GM23338 (cell line): ENCODE measurements at regions not wholly inside any gene's neighbourhood (a gene's known extent, or its start where the extent isn't known, plus 50 kb on each side); places are given as distances from the start of the nearest gene placed in this dataset.
A peak's percentile ranks its signal among the peaks of the same experiment; 100 is the strongest.

ENCODE experiments used
- ATAC-seq: fragments of 200-7000 bp; cut with Tn5 transposase; 3 replicates; pipeline ENCODE4 v1.9.1; 2020
- DNase-seq: peaks from one replicate; pipeline ENCODE4 v3.0.0-alpha.2; 2015; ENCODE audit warnings: low spot score
- H2AFZ ChIP-seq: fragments of 200-600 bp; sonication (generic); 2 replicates; pipeline ENCODE4 v1.8.0; 2016; ENCODE audit warnings: antibody characterized with exemption, mild to moderate bottlenecking, moderate library complexity
- H3F3A ChIP-seq: fragments of 200-600 bp; sonication (generic); replicated peaks from 2 replicates; pipeline ENCODE4 v1.8.0; 2017; ENCODE audit warnings: antibody characterized with exemption, mixed run types, low read depth
- H3K27ac ChIP-seq: fragments of 200-600 bp; sonication (generic); 2 replicates; pipeline ENCODE4 v1.6.1; 2016; ENCODE audit warnings: low read depth
- H3K27me3 ChIP-seq: fragments of 200-600 bp; sonication (generic); 2 replicates; pipeline ENCODE4 v1.8.0; 2016; ENCODE audit warnings: mild to moderate bottlenecking, mixed run types, moderate library complexity; ENCODE audit not compliant: insufficient read depth
- H3K36me3 ChIP-seq: fragments of 200-600 bp; sonication (generic); 2 replicates; pipeline ENCODE4 v1.8.0; 2016; ENCODE audit warnings: mild to moderate bottlenecking; ENCODE audit not compliant: insufficient read depth
- H3K4me1 ChIP-seq: fragments of 200-600 bp; sonication (generic); 2 replicates; pipeline ENCODE4 v1.8.0; 2016; ENCODE audit warnings: mild to moderate bottlenecking, moderate library complexity; ENCODE audit not compliant: insufficient read depth
- H3K4me2 ChIP-seq: fragments of 200-600 bp; sonication (generic); 2 replicates; pipeline ENCODE4 v1.7.1; 2017; ENCODE audit warnings: mixed run types
- H3K4me3 ChIP-seq: fragments of 200-600 bp; sonication (generic); 2 replicates; pipeline ENCODE4 v1.6.1; 2016; ENCODE audit warnings: mixed run types
- H3K79me2 ChIP-seq: fragments of 200-600 bp; sonication (generic); replicated peaks from 2 replicates; pipeline ENCODE4 v1.8.0; 2017; ENCODE audit warnings: mild to moderate bottlenecking; ENCODE audit not compliant: insufficient read depth
- H3K9me2 ChIP-seq: fragments of 200-600 bp; sonication (generic); 2 replicates; pipeline ENCODE4 v1.8.0; 2017; ENCODE audit not compliant: insufficient read depth
- H4K20me1 ChIP-seq: fragments of 200-600 bp; sonication (generic); replicated peaks from 2 replicates; pipeline ENCODE4 v1.8.0; 2017; ENCODE audit warnings: mild to moderate bottlenecking; ENCODE audit not compliant: insufficient read depth
- H3K27ac Mint-ChIP-seq: 2 replicates; pipeline ENCODE4 v1.8.0; 2020; ENCODE audit warnings: inconsistent platforms, mild to moderate bottlenecking, moderate library complexity, mixed read lengths
- H3K27me3 Mint-ChIP-seq: 3 replicates; pipeline ENCODE4 v1.8.0; 2022; ENCODE audit warnings: low read depth, mild to moderate bottlenecking, moderate library complexity, mixed read lengths, inconsistent platforms; ENCODE audit not compliant: insufficient read depth, poor library complexity
- H3K36me3 Mint-ChIP-seq: 3 replicates; pipeline ENCODE4 v1.8.0; 2021; ENCODE audit warnings: low read depth, mild to moderate bottlenecking, inconsistent platforms, moderate library complexity, mixed read lengths
- H3K4me1 Mint-ChIP-seq: 3 replicates; pipeline ENCODE4 v1.8.0; 2020; ENCODE audit warnings: mild to moderate bottlenecking, inconsistent platforms, mixed read lengths
- H3K4me3 Mint-ChIP-seq: 3 replicates; pipeline ENCODE4 v1.8.0; 2021; ENCODE audit warnings: moderate library complexity, mild to moderate bottlenecking, inconsistent platforms, mixed read lengths
- H3K9me3 Mint-ChIP-seq: 3 replicates; pipeline ENCODE4 v1.8.0; 2020; ENCODE audit warnings: moderate library complexity, mild to moderate bottlenecking, inconsistent platforms, mixed read lengths
- EZH2phosphoT487 ChIP-seq: fragments of 200-600 bp; sonication (generic); IDR thresholded peaks from one replicate; pipeline ENCODE4 v1.8.1; 2018; ENCODE audit warnings: antibody characterized with exemption; ENCODE audit not compliant: unreplicated experiment
- ZNF331 ChIP-seq: fragments of 250-450 bp; sonication (Bioruptor Pico); IDR thresholded peaks from 2 replicates; pipeline ENCODE4 v1.5.0; 2020; ENCODE audit warnings: low read depth, mild to moderate bottlenecking, moderate library complexity
- TF ChIP-seq, protein P1 (sequence below): IDR thresholded peaks from one replicate; pipeline ENCODE4 v1.6.1; 2018; ENCODE audit warnings: antibody characterized with exemption; ENCODE audit not compliant: unreplicated experiment
- TF ChIP-seq, protein P2 (sequence below): fragments of 250-450 bp; sonication (Bioruptor Pico); IDR thresholded peaks from 2 replicates; pipeline ENCODE4 v1.5.0; 2020; ENCODE audit warnings: mild to moderate bottlenecking, moderate library complexity

DNA sequence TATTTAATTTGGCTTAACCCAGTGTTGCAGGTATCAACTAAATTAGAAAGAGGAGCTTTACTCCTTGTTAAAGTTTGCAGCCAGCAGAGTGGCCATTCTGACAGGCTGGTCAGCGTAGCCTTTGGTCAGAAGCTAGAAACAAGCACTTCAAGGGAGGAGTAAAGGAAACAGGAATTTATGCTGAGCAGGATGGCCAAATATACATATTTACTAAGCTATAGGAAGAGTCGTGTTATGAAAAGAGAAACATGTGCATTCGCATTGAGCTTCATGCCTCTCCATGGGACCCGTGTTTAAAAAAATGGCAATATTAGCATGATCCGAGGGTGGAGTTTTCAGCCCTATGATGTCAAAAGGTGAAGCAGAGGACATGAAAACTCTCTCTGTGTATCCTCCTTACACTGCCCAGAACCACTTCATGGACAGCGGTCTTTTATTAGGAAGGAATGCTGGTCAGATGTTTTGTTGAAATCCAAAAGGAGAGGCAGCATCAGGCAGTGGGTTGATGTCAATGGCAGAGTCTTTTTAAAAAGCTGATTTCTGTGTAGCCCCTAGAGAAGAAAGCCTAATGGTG lies 71.8 kb upstream of the MAPK10 start:
- ATAC-seq (no peak), DNase-seq (no peak)
- no peak overlapping the region for H3K4me3 Mint-ChIP-seq
- Histone ChIP-seq H3K79me2 (no peaks in the 10 kb centered on the region), H2AFZ (no peak overlapping the region), H3K4me2 (no peak overlapping the region), H4K20me1 (no peaks in the 10 kb centered on the region), H3K4me3 (no peak overlapping the region), H3K36me3 (no peaks in the 10 kb centered on the region), H3K4me1 (peaks cover 8% of the 10 kb centered on the region), H3K27ac (no peak overlapping the region), H3K9me2 (peaks cover 14% of the 10 kb centered on the region), H3K27me3 (no peaks in the 10 kb centered on the region), H3F3A (no peaks in the 10 kb centered on the region)
- H3K9me3 Mint-ChIP-seq: no peaks in the 10 kb centered on the region
- peaks cover 2% of the 10 kb centered on the region for H3K27me3 Mint-ChIP-seq
- peaks cover 20% of the 10 kb centered on the region for H3K4me1 Mint-ChIP-seq
- no peaks in the 10 kb centered on the region for H3K36me3 Mint-ChIP-seq
- peak overlapping the region; percentile 66; the same call in 1 of the 2 replicates for H3K27ac Mint-ChIP-seq
- no peak for TF ChIP-seq ZNF331 (CRISPR knock-in tag)
- TF ChIP-seq EZH2phosphoT487: no peak

GRCh38 chr4:86432559-86433134 lies 72.8 kb upstream of the MAPK10 start:
- no peaks in the 10 kb centered on the region for H3K36me3 Mint-ChIP-seq
- no peak overlapping the region for H3K4me3 ChIP-seq
- peaks cover 8% of the 10 kb centered on the region for H3K4me1 ChIP-seq
- no peaks in the 10 kb centered on the region for H3K79me2 ChIP-seq
- H4K20me1 ChIP-seq: no peaks in the 10 kb centered on the region
- H3K27ac ChIP-seq: no peak overlapping the region
- ATAC-seq (peak; percentile 74), DNase-seq (no peak)
- peak overlapping the region; percentile 11; the same call in 1 of the 2 replicates for H3K4me2 ChIP-seq
- peaks cover 4% of the 10 kb centered on the region for H3K27me3 Mint-ChIP-seq
- no peaks in the 10 kb centered on the region for H3F3A ChIP-seq
- H2AFZ ChIP-seq: peak overlapping the region; percentile 68; the same call in 1 of the 2 replicates
- H3K27me3 ChIP-seq: no peaks in the 10 kb centered on the region
- no peaks in the 10 kb centered on the region for H3K36me3 ChIP-seq
- no peak overlapping the region for H3K4me3 Mint-ChIP-seq
- H3K4me1 Mint-ChIP-seq: peaks cover 20% of the 10 kb centered on the region
- peaks cover 14% of the 10 kb centered on the region for H3K9me2 ChIP-seq
- H3K9me3 Mint-ChIP-seq: no peaks in the 10 kb centered on the region
- TF ChIP-seq, protein P1, sequence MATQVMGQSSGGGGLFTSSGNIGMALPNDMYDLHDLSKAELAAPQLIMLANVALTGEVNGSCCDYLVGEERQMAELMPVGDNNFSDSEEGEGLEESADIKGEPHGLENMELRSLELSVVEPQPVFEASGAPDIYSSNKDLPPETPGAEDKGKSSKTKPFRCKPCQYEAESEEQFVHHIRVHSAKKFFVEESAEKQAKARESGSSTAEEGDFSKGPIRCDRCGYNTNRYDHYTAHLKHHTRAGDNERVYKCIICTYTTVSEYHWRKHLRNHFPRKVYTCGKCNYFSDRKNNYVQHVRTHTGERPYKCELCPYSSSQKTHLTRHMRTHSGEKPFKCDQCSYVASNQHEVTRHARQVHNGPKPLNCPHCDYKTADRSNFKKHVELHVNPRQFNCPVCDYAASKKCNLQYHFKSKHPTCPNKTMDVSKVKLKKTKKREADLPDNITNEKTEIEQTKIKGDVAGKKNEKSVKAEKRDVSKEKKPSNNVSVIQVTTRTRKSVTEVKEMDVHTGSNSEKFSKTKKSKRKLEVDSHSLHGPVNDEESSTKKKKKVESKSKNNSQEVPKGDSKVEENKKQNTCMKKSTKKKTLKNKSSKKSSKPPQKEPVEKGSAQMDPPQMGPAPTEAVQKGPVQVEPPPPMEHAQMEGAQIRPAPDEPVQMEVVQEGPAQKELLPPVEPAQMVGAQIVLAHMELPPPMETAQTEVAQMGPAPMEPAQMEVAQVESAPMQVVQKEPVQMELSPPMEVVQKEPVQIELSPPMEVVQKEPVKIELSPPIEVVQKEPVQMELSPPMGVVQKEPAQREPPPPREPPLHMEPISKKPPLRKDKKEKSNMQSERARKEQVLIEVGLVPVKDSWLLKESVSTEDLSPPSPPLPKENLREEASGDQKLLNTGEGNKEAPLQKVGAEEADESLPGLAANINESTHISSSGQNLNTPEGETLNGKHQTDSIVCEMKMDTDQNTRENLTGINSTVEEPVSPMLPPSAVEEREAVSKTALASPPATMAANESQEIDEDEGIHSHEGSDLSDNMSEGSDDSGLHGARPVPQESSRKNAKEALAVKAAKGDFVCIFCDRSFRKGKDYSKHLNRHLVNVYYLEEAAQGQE: no peak
- TF ChIP-seq, protein P2, sequence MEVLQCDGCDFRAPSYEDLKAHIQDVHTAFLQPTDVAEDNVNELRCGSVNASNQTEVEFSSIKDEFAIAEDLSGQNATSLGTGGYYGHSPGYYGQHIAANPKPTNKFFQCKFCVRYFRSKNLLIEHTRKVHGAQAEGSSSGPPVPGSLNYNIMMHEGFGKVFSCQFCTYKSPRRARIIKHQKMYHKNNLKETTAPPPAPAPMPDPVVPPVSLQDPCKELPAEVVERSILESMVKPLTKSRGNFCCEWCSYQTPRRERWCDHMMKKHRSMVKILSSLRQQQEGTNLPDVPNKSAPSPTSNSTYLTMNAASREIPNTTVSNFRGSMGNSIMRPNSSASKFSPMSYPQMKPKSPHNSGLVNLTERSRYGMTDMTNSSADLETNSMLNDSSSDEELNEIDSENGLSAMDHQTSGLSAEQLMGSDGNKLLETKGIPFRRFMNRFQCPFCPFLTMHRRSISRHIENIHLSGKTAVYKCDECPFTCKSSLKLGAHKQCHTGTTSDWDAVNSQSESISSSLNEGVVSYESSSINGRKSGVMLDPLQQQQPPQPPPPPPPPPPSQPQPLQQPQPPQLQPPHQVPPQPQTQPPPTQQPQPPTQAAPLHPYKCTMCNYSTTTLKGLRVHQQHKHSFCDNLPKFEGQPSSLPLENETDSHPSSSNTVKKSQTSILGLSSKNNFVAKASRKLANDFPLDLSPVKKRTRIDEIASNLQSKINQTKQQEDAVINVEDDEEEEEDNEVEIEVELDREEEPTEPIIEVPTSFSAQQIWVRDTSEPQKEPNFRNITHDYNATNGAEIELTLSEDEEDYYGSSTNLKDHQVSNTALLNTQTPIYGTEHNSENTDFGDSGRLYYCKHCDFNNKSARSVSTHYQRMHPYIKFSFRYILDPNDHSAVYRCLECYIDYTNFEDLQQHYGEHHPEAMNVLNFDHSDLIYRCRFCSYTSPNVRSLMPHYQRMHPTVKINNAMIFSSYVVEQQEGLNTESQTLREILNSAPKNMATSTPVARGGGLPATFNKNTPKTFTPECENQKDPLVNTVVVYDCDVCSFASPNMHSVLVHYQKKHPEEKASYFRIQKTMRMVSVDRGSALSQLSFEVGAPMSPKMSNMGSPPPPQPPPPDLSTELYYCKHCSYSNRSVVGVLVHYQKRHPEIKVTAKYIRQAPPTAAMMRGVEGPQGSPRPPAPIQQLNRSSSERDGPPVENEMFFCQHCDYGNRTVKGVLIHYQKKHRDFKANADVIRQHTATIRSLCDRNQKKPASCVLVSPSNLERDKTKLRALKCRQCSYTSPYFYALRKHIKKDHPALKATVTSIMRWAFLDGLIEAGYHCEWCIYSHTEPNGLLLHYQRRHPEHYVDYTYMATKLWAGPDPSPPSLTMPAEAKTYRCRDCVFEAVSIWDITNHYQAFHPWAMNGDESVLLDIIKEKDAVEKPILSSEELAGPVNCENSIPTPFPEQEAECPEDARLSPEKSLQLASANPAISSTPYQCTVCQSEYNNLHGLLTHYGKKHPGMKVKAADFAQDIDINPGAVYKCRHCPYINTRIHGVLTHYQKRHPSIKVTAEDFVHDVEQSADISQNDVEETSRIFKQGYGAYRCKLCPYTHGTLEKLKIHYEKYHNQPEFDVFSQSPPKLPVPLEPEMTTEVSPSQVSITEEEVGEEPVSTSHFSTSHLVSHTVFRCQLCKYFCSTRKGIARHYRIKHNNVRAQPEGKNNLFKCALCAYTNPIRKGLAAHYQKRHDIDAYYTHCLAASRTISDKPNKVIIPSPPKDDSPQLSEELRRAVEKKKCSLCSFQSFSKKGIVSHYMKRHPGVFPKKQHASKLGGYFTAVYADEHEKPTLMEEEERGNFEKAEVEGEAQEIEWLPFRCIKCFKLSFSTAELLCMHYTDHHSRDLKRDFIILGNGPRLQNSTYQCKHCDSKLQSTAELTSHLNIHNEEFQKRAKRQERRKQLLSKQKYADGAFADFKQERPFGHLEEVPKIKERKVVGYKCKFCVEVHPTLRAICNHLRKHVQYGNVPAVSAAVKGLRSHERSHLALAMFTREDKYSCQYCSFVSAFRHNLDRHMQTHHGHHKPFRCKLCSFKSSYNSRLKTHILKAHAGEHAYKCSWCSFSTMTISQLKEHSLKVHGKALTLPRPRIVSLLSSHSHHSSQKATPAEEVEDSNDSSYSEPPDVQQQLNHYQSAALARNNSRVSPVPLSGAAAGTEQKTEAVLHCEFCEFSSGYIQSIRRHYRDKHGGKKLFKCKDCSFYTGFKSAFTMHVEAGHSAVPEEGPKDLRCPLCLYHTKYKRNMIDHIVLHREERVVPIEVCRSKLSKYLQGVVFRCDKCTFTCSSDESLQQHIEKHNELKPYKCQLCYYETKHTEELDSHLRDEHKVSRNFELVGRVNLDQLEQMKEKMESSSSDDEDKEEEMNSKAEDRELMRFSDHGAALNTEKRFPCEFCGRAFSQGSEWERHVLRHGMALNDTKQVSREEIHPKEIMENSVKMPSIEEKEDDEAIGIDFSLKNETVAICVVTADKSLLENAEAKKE: 0 out of 2 replicates have a peak, but pooled peaks have one; percentile 24
- 0 out of 2 replicates have a peak overlapping the region, but pooled peaks have one; percentile 22 for H3K27ac Mint-ChIP-seq
